ENCODE measurements at regions not wholly inside any gene's neighbourhood (a gene's known extent, or its start where the extent isn't known, plus 50 kb on each side); places are given as distances from the start of the nearest gene placed in this dataset.

DNA sequence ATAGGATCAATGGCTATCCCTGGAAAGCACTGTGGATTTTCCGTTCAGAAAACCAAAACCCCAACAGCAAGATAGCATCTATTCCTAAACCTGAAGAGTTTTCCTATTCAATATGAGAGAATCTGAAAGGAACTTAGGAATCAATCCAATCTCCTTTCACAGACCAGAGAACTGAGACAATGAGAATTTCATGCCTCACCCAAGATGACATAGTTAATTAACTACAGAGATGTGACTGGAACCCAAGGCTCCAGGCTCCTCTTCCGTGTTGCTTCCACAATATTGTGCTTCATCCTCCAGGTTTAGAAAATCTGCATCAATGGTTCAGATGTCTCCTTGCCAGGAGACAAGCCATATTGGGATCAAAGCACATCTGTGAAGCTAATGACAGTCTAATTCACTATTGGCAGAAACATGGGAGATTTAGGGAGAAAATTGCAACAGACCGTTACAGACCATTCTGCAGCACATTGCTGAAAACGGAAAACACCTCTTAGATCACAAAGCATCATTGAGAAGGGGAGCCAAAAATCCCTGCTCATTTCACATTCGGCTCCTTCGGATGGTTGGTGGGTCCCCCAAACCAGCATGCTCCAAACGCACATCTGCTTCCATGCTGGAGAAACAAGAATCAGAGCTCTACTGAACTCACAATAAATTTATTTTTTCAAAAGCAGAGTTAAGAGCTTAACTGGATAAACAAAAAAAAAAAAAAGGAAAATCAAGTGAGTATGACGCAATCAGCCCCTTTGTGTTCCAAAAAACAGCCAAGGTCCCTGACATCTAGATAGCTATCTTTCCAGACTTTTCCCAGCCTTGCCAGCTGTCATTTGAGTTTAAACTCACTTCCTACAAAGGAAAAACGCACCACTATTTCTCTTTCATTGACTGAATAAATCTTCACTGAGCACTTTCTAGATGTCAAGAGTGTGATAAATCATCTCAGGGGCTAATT lies 290.3 kb downstream of the C1D start:
- peak; percentile 19 for DNase-seq (ENCODE audit: low read depth)

DNA sequence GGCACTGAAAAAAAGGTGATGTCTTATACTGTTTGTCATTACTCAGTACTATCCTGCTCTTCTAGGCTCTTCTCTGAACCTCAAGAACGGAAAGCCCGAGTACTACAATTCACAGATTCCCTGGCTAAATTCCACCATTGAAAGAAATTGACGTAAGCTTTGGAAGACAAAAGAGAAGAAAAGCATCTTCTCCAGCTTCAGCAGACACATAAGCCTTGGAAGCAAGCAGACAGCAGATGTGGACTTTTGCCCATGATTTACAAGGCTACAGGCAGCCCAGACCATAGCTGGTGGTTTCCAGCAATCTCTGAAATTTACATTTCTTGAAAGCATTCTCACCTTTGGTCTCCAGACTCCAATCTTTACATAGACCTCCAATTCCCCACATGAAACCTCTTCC lies 289.0 kb downstream of the C1D start:
- no peak for DNase-seq (ENCODE audit: low read depth)

DNA sequence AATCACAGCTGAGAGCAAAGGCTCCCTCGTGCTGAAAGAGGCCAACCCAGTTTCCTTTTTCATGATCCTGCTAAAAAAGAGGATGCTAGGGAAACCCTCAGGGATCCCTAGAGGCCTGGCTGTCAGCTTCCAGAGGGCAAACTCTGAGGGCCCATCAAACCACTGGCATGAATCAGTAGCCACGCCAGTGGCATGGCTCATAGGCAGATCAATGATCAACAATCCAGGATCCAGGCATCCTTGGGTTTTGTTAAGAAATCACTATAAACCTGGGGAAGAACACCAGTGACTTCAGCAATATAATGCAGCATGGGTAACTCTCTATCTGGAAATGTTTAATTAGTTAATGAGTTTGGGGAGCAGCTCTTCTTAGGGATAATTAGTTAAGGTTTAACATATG lies 286.5 kb downstream of the C1D start:
- DNase-seq (ENCODE audit: low read depth): peak; percentile 82

DNA sequence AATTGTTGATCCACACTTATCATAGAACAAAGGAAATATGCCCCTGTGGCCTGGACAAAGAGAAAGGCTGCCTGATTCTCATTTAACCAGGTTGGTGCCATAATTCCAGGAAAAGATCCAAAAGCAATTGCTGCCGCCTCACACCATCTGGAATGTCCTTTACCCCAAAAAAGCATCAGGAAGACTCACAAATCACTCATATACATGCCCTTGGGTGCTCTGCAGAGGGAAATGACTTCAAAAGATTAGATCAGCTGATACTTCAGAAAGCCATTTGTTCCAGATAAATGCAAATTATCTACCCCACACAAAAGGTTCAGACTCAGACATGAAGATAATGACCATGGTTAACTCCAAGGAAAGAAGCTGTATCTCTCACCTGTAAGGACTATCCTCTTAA lies 285.8 kb downstream of the C1D start:
- no peak for DNase-seq (ENCODE audit: low read depth)

DNA sequence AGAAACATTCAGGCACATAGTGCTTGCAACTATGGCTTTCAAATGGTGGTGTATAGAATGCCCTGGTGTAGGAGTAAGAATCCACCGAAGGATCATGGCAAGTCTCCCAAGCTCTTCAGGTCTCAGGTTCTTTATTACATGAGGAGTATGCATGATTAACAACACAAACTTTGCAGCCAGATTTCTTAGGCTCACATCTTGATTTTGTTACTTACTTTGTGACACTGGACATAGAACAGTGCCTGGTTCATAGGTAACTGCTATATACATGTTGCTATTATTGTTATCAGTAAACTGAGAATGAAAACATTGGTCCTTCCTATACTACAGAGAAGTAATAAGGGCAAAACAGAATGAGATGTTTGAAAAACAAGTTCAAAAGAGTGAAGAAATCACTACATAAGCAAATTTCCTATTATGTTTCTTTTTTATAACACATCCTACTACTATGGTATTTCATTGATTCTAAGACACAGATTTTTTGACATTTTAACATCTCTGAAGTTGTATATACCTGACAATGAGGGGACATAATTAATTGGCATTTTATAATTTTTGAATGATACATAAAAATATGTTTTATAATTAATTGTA lies 284.9 kb downstream of the C1D start:
- DNase-seq (ENCODE audit: low read depth): no peak

DNA sequence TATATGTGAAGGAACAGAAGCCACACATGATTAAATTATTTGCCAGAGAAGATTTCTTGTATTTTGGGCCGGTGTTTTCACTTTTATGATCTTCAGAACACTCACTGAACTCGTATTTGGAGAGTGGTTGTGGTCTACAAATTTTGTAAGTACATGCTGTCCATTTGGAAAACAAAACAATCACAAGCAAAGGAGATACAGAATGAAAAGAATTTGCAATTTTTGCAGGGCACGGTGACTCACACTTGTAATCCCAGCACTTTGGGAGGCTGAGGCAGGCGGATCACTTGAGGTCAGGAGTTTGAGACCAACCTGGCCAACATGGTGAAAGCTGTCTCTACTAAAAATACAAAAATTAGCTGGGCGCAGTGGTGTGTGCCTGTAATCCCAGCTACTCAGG lies 282.0 kb downstream of the C1D start:
- peak; percentile 88 for DNase-seq (ENCODE audit: low read depth)

DNA sequence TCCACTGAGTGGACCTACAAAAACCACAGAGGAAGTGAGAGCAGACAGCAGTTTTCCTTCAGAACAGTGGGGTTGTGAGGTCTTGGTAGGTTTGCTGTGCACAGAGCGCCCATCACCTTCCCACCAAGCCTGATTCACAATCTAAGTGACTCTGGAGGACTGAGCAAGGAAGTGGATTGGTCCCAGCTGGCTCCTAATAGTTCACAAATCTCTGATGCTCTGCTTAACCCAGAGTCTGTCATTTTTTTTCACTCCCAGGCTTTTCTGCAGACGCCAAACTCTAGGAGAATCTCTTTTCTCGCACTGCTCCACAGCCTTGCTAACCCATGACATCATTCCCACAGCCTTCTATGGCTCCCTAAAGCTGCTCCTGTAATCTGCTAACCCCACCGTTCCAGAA lies 280.4 kb downstream of the C1D start:
- peak; percentile 54 for DNase-seq (ENCODE audit: low read depth)

DNA sequence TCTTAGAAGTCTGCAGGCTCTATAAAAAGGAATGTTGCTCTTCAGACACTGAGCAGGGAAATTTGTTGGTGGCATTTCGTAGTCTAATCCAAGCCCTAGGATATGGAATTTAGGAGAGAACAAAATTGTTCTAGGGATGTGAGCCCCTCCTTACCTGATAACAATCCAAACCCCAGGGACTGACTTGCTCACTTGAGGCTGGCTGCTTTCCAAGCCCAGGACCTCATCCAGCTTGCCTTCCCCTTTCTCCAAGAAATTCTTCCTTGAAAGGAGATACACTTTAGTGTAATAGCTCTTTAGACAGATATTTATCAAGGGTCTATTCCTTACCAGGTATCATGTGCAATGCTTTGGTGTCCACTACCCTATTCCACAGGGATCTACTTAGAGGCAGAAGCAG lies 279.8 kb downstream of the C1D start:
- no peak for DNase-seq (ENCODE audit: low read depth)

DNA sequence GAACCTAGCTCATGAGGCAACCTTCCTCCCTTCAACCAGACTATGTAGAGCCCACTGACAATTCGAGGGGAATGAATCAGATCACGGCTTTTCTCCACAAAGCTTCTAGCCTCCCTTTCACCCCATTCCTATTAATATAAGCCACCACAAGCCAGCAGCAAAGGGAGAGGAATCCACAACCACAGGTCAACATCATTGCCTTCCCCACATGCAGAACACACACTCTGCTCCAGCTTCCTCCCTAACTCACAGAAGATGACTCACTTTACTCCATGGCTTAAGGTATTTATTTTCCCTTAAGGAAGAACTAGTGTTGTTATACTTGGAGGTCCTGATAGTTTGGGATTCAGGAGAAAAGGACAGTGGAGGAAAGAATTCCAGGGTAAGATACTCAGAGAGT lies 272.2 kb downstream of the C1D start:
- DNase-seq (ENCODE audit: low read depth): peak; percentile 83

DNA sequence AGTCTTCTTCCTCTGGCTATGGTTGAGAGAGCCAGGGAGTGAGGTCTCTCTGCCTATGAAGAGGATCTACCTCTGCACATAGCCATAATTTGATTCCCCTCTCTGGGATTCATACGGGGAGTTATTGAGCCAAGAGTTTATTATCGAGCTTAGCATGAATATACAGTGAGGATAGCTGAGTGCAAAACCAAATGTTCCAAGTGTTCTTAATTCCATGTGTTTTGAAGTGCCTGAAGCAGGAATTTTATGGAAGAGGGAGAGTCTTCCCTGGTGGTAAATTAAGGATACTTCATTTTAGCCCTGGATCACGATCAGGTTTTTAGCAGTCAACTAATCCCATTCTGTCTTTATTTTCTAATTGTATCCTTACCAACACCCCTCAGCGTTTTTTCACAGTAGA lies 270.6 kb downstream of the C1D start:
- no peak for DNase-seq (ENCODE audit: low read depth)

DNA sequence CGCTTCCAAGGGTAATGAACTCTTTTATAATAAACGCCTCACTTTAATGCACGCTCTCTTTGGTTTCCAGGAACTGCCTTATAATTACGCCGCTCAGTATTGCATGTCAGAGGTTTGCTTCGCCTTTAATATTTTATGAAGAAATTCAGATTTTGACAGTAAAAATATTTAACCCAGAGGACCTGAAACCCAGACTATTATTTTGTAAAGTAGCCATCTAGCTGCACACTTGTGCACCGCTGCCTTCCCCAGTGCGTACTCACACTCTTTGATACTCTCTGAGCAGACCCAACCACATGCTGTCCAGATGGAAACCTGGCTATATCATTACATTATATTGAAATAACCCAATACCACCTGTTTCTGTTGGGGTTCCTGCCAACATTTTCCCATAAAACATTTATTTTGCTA lies 270.1 kb downstream of the C1D start:
- DNase-seq (ENCODE audit: low read depth): no peak

DNA sequence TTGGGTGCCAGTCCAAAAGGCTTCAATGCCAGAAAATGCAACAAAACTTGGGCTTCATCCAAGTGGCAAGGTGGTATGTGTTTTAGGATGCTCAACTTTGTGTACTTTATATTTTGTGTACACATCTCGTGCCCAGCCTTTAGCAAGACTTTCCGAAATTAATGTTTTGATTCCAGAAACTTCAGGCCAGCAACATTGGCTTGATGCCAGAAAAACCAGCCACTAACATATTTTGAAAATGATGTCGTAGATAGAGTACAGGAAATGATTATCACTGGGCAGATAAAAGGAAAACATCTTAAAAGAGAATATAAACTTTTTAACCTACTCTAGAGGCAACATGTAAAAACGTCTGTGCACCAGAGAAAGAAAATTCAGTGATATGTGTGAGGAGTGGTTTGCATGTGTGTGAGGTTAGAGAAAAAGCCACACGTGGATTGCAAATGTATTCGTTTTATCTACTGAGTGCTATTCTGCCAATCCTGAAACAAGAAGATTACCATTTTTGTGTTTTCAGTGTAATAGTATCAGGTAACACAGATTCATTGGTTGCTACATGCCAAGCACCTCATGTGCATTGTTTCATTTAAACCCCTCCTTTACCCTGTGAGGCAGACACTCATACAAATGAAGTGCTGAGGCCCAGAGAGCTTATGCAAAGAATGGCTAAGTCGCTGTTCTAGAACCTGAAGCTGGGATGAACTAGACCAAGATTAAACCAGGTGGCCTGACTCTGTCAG lies 264.8 kb downstream of the C1D start:
- DNase-seq (ENCODE audit: low read depth): peak; percentile 38

DNA sequence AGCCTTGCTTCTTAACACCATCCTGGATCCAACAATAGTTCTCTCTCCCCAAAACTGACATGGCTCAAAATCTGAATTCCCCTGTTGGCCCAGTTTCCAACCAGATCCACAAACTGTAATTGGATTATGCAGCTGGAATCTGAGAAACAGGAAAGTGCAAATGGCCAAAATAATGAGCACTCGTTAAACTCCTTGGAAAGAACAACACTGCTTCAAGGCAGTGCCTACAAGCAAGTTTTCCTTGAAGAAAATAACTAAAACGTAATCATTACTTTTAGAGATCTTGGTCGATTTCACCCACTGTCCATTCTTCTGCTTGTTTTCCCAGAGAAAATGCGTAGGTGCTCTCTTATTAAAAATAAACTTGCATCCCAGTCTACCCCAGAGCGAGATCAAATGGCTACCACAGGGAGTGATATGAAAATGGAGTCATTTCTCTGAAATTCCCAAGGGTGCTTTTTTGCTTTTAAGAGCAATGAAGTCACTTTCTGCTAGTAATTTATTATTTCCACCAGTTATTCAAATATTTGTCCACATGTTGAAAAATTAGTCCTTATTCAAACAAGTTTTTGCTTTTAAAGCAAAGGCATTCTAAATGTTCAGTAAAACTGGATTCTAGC lies 264.2 kb downstream of the C1D start:
- DNase-seq (ENCODE audit: low read depth): no peak

DNA sequence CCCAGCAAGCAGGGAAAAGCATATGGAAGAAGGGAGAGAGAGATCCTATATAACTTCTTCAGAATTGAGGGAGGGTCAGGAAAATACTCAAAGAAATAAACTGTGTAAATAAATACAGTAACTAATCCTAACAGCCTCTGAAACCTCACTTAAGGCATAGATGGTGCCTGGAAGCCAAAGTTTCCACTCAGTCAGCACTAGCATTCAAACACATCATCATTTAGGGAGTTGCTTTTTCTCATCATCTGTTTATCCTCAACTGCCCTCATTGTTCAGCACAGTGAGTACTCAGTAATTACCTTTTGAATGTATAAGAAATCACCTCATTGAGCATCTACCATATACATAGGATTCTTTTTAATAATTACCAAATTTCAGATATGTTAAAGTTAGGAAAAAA lies 262.9 kb downstream of the C1D start:
- DNase-seq (ENCODE audit: low read depth): no peak

DNA sequence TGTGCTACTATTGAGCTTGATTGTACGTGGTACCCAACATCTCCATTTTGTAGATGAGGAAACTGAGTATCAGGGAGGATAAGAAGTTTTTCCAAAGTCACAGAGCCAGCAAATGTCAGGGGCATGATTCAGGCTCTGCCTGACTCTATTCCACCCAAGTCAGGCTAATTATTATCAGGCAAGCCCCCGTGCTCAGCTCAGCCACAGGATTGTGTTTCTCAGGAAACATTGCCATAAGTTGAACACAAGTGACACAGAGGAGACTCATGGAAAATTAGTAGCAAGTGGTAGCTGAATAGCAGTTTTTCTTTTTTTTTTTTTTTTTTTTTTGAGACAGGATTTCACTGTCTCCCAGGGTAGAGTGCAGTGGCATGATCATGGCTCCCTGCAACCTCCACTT lies 260.5 kb downstream of the C1D start:
- DNase-seq (ENCODE audit: low read depth): no peak

DNA sequence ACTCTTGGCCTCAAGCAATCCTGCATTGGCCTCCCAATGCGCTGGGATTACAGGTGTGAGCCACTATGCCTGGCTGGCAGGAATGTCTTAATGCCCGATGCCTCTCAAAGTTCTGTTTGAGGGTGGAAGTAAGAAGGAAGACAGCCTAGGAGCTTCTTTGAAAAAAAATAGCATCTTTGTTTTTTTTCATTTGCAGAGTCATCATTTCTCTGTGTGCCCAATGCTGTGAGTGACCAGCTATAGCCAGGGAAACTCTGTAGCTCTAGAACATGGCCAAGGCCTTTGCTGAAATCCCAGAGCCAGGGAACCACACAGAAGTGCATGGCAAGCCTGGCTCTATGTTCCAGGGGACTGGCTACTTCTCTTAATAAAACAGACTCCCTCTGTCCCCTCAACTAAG lies 260.0 kb downstream of the C1D start:
- DNase-seq (ENCODE audit: low read depth): no peak

DNA sequence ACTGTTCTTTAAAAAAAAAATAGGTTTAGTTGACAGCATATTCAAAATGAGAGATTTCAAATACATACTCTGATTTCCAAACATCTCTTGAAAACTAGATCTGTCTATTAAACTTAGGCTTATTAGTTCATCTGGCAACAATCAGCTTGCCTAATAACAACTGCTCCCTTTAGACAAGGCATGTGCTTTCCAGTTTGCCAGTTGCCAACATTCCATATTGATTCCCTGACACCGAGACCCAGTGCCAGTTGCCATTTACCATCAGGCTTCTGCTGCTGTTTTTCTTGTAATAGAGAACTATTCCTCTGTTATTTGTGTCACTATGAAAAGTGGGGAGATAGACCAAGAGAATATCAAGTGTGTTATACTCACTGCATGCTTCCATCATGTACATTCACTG lies 256.0 kb downstream of the C1D start:
- no peak for DNase-seq (ENCODE audit: low read depth)

DNA sequence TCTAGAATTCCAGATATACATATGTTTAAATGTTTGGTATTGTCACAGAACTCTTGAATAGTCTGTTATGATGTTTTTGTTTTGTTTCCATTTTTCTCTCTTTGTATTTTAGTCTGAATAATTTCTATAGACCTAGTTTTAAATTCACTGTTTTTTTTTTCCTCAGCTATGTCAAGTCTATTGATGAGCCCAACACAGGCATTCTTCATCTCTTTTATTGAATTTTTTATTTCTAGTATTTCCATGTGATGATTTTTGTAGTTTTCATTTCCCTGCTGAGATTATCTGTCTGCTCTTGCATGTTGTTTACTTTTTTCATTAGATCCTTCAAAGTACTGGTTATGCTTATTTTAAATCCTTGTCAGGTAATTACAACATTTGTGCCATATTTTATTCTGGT lies 254.7 kb downstream of the C1D start:
- DNase-seq (ENCODE audit: low read depth): no peak

DNA sequence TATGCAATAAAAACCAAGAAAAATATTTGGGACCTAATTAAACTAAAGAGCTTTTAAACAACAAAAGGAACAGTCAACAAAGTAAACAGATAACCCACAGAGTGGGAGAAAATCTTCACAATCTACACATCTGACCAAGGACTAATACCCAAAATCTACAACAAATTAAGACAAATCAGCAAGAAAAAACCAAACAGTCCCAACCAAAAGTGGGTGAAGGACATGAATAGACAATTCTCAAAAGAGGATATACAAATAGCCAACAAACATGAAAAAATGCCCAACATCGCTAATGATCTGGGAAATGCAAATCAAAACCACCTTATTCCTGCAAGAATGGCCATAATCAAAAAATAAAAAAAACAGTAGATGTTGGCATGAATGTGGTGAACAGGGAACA lies 250.1 kb downstream of the C1D start:
- DNase-seq (ENCODE audit: low read depth): no peak

DNA sequence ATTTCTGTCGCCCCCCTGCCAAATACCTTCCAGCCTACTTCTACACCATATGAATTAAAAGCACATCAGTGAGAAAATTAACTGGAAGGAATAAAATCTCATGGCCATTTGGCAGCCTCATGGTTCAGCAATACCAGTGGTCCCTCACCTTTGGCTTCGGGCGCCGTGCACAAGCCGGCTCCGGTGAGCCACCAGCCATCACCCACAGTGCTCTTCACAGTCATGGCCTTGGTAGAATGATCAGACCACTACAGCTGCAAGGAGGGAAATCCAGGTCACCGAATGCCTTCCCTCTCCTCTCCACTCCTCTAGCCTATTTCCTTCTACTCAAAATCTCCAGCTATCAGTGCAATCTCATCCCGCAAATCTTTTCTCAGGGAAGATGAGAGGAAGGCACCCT lies 239.1 kb downstream of the C1D start:
- DNase-seq (ENCODE audit: low read depth): no peak

DNA sequence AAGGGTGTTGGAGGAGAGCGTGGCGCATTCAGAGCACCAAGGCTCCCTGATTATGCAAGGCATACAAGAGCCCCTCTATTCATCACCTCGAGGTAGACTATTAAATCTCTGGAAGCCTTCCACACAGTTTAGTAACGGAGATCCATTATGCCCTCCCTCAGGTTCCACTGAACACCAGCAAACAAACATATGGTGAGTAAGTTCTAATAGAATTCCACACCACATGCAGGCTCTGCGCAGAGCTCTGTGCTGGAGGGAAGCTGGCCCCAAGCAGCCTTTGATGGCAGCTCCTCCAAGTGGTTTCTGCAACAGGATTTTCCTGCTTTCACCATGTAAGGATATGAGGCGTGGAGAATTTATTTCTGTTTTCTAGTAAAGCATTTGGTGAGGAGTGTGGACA lies 238.6 kb downstream of the C1D start:
- DNase-seq (ENCODE audit: low read depth): no peak

DNA sequence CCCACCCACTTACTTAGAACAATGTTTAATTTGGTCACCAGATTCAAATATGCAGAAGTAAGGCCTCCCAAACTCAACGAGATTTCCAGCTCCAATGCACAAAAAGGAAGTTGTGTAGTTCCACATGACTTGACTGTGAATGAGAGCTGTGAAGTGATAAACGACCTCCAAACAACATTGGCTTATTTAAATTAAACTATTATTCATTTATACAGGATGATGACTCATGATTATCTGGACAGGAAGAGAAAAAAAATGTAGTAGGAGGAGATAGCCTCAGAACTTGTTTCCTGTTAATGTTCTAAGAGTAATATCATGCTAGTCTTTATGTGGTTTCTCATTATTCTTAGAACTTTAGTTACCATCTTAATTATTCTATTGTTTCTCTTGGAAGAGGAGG lies 237.3 kb downstream of the C1D start:
- DNase-seq (ENCODE audit: low read depth): peak; percentile 47

Measured in LHCN-M2 (cell line).